Ovary (tissue), 7 donors: ENCODE measurements at regions not wholly inside any gene's neighbourhood (a gene's known extent, or its start where the extent isn't known, plus 50 kb on each side); places are given as distances from the start of the nearest gene placed in this dataset.
"Not testable (repeated sequence)": the region's sequence is repeated elsewhere in the genome, so short reads cannot be mapped to it uniquely, and the experiment has no call there.

Experiments
- DNase-seq, 5 donors: peaks; one replicate each; pipeline ENCODE4 v3.0.0-alpha.2; 2019 to 2020
- H3K27ac ChIP-seq, 2 donors: fragments of 200-600 bp; one replicate each; pipeline versions ENCODE4 v1.5.1 to v1.8.0; 2019 to 2022
- H3K27me3 ChIP-seq: fragments of 200-600 bp; one replicate; pipeline ENCODE4 v1.8.0; 2022
- H3K36me3 ChIP-seq: fragments of 200-600 bp; sonication (generic); one replicate; pipeline ENCODE4 v1.5.1; 2019
- H3K4me1 ChIP-seq: one replicate; pipeline ENCODE4 v1.8.1; 2013; ENCODE audit warnings: mild to moderate bottlenecking, moderate library complexity; ENCODE audit not compliant: insufficient read depth
- H3K4me3 ChIP-seq: fragments of 200-600 bp; sonication (generic); one replicate; pipeline ENCODE4 v1.5.1; 2017
- H3K9me3 ChIP-seq, 2 donors: fragments of 200-600 bp in 1 of 2; sonication (generic) in 1 of 2; one replicate each; pipeline versions ENCODE4 v1.5.1 to v1.8.1; 2013 to 2019; ENCODE audit warnings: mild to moderate bottlenecking in 1 of 2, moderate library complexity in 1 of 2
- EP300 ChIP-seq: sonication (generic); formaldehyde crosslinking; IDR thresholded peaks from one replicate; pipeline ENCODE4 v1.6.1; 2017; ENCODE audit warnings: antibody characterized with exemption
- POLR2A ChIP-seq: fragments of 450-650 bp; IDR thresholded peaks from one replicate; pipeline ENCODE4 v1.6.1; 2017; ENCODE audit warnings: antibody characterized with exemption, mild to moderate bottlenecking, moderate library complexity
- WGBS, 3 donors: extraction: QIAGEN DNeasy Blood & Tissue Kit in 1 of 3; methylation state at CpG; one replicate each; pipeline versions ENCODE4 v1.1.5 to v1.1.7; 2013 to 2017; 5-methylcytosine and 5-hydroxymethylcytosine counted together
- intact Hi-C, 4 donors: fragments of 100-400 bp; cut with DNase I; formaldehyde crosslinking; loops; one replicate each; pipeline versions ENCODE4 v1.11.0 to v1.15.1; 2022 to 2023
- TF ChIP-seq, protein P1 (sequence below), 3 donors: fragments of 450-650 bp in 2 of 3; fragments of 200-600 bp in 1 of 3; IDR thresholded peaks; one replicate each; pipeline versions ENCODE4 v1.5.1 to v1.8.0; 2016 to 2022; ENCODE audit warnings: antibody characterized with exemption in 3 of 3, mild to moderate bottlenecking in 1 of 3
- donor health status: DM: no; HTN: no; CAD: no; lungs with moderate emphysema.
- donor health status: DM: no; HTN: no; CAD: no.
- donor health status: Bipolar disorder and iron deficiency.
- donor health status: DM: no; HTN: no; CAD: no.
- donor health status: DM: yes; HTN: yes; CAD: no.

DNA sequence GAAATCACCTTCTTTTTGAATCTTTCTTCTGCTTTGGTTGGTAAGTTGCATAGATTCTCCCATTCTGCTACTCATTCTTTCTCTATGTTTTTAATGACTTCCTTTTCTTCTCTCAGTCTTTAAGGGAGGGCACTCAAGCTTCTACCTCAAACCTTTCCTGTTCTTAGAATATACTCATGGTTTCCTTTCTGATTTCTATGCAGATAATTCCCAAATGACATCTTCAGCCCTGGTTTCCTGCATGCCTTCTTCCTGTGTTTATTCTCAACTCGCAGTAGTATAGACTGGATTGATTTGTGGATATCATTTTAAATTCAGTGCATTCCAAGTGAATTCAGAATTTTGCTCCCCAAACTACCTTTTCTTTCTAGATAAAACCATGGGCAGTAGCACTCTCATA lies 803.6 kb downstream of the METTL15 start:
- Histone ChIP-seq H3K27me3 (no peaks in the 10 kb centered on the region), H3K4me1 (no peaks in the 10 kb centered on the region), H3K4me3 (no peak overlapping the region), H3K36me3 (no peaks in the 10 kb centered on the region), H3K9me3 (no peaks in the 10 kb centered on the region), H3K27ac (no peak overlapping the region)
- intact Hi-C loops = no loop called here
- TF ChIP-seq EP300 = no peak
- TF ChIP-seq POLR2A = no peak
- TF ChIP-seq, protein P1, sequence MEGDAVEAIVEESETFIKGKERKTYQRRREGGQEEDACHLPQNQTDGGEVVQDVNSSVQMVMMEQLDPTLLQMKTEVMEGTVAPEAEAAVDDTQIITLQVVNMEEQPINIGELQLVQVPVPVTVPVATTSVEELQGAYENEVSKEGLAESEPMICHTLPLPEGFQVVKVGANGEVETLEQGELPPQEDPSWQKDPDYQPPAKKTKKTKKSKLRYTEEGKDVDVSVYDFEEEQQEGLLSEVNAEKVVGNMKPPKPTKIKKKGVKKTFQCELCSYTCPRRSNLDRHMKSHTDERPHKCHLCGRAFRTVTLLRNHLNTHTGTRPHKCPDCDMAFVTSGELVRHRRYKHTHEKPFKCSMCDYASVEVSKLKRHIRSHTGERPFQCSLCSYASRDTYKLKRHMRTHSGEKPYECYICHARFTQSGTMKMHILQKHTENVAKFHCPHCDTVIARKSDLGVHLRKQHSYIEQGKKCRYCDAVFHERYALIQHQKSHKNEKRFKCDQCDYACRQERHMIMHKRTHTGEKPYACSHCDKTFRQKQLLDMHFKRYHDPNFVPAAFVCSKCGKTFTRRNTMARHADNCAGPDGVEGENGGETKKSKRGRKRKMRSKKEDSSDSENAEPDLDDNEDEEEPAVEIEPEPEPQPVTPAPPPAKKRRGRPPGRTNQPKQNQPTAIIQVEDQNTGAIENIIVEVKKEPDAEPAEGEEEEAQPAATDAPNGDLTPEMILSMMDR (IDR thresholded peaks at IDR 0.05) = no peak
- WGBS, 3 donors = 80 to 93% (median 81%) methylated on average over 1 of the region's 1 CpG
- no peak for DNase-seq

DNA sequence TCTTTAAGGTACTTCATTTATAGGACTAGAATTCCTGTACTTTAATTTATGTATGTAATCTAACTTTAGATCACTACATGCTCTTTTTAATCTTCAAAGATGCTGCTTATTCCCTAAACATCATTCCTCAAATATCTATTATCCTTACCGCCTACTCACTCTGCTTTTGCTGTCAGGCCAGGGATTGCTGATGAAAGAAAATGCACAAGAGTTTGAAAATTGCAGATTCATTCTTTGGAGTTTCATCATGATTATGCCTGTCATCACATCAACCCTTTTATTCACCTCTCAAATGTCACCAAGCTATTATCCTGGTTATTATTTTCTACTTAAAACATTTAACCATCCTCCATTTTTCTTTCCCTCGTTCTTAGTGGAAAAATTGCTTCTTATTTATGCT lies 802.7 kb downstream of the METTL15 start:
- Histone ChIP-seq H3K9me3 (no peaks in the 10 kb centered on the region), H3K27ac (no peak overlapping the region), H3K4me1 (no peaks in the 10 kb centered on the region), H3K27me3 (no peaks in the 10 kb centered on the region), H3K4me3 (no peak overlapping the region), H3K36me3 (no peaks in the 10 kb centered on the region)
- TF ChIP-seq POLR2A (no peak), EP300 (no peak)
- TF ChIP-seq, protein P1 (IDR thresholded peaks at IDR 0.05) = no peak
- intact Hi-C loops = no loop called here
- no peak for DNase-seq
- WGBS, 3 donors = 85 to 88% (median 85%) methylated on average over 2 of the region's 2 CpGs

GRCh38 chr11:28903716-28904115 lies 795.5 kb downstream of the METTL15 start:
- no peak for DNase-seq
- TF ChIP-seq POLR2A (no peak), EP300 (no peak)
- TF ChIP-seq, protein P1 (IDR thresholded peaks at IDR 0.05) = no peak
- Histone ChIP-seq H3K4me3 (no peak overlapping the region), H3K4me1 (no peaks in the 10 kb centered on the region), H3K27ac (no peak overlapping the region), H3K36me3 (no peaks in the 10 kb centered on the region), H3K27me3 (no peaks in the 10 kb centered on the region), H3K9me3 (no peaks in the 10 kb centered on the region)
- intact Hi-C loops = no loop called here
- 10 to 23% (median 16%) methylated on average over 2 of the region's 2 CpGs for WGBS, 3 donors

- Histone ChIP-seq H3K27ac (no peak overlapping the region), H3K36me3 (no peaks in the 10 kb centered on the region), H3K4me1 (no peaks in the 10 kb centered on the region), H3K4me3 (no peak overlapping the region), H3K9me3 (no peaks in the 10 kb centered on the region), H3K27me3 (no peaks in the 10 kb centered on the region)
- 74 to 94% (median 79%) methylated on average over 3 of the region's 3 CpGs for WGBS, 3 donors
- no peak for TF ChIP-seq POLR2A
- TF ChIP-seq EP300 = no peak
- TF ChIP-seq, protein P1 (IDR thresholded peaks at IDR 0.05) = no peak
- intact Hi-C loops = no loop called here
- no peak for DNase-seq
These were observed 792.2 kb downstream of the METTL15 start for GRCh38 chr11:28900427-28900826.

DNA sequence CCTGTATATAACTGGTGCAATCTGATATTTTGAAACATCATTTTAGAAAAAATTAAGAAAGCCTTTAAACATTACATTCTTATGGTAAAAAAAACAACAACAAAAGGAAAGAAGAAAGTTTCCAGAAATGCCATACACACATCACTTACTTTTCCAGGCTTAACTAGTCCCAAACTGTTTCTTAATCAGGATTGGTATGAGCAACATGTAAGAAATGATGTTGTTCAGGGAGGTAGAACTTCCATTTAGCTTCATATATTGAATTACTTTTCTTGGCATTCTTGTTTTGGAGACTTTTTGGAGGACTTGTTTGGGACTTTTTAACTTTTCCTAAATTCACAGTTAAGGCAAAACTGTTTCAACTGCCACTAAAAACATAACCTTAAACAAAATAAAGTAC lies 791.5 kb downstream of the METTL15 start:
- DNase-seq = no peak
- Histone ChIP-seq H3K9me3 (no peaks in the 10 kb centered on the region), H3K36me3 (no peaks in the 10 kb centered on the region), H3K27me3 (no peaks in the 10 kb centered on the region), H3K27ac (no peak overlapping the region), H3K4me3 (no peak overlapping the region), H3K4me1 (no peaks in the 10 kb centered on the region)
- no peak for TF ChIP-seq EP300
- TF ChIP-seq, protein P1 (IDR thresholded peaks at IDR 0.05) = no peak
- TF ChIP-seq POLR2A = no peak
- intact Hi-C loops = no loop called here

DNA sequence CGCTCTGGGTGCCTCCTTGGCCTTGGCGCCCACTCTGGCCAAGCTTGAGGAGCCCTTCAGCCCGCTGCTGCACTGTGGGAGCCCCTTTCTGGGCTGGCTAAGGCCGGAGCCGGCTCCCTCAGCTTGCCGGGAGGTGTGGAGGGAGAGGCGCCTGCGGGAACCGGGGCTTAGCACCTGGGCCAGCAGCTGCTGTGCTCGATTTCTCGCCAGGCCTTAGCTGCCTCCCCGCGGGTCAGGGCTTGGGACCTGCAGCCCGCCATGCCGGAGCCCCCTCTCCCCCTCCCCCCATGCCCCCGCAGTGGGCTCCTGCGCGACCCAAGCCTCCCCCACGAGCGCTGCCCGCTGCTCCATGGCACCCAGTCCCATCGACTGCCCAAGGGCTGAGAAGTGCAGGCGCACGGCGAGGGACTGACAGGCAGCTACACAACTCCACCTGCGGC lies 782.4 kb downstream of the METTL15 start:
- H3K36me3 ChIP-seq, H3K9me3 ChIP-seq, H3K4me1 ChIP-seq, H3K27me3 ChIP-seq, H3K4me3 ChIP-seq, intact Hi-C loops, H3K27ac ChIP-seq: not testable (repeated sequence)
- peak in 2 of 5 donors; percentile 11 to 23 for DNase-seq
- WGBS, 3 donors = 95% methylated on average over 17 to 26 of the region's 26 CpGs
